HG03064 (cell line): ENCODE measurements at regions not wholly inside any gene's neighbourhood (a gene's known extent, or its start where the extent isn't known, plus 50 kb on each side); places are given as distances from the start of the nearest gene placed in this dataset.
"Not testable (repeated sequence)": the region's sequence is repeated elsewhere in the genome, so short reads cannot be mapped to it uniquely, and the experiment has no call there.

Source experiments
- ATAC-seq: cut with Tn5 transposase; IDR thresholded peaks from one replicate; pipeline ENCODE4 v1.9.1; 2021; ENCODE audit warnings: low read depth; ENCODE audit not compliant: unreplicated experiment

DNA sequence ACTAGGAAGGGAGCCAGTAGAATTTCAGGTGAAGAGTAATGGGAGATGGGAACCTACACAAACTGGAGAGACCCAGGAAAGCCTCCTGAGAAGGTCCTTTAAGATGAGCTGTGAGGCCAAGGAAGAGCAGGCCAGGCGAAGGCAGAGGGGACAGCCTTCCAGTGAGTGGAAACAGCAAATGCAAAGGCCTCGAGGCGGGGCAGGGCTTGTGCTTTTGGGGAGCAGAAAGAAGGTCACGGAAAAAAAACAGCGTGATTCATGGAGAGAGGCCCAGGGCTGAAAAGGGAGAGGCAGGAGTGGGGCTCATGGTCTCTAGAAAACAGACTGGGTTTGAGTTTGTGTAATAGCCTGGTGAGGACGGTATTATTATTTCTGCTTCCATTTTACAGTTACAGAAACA is 386.5 kb upstream of the ASIC2 start:
- no peak for ATAC-seq

DNA sequence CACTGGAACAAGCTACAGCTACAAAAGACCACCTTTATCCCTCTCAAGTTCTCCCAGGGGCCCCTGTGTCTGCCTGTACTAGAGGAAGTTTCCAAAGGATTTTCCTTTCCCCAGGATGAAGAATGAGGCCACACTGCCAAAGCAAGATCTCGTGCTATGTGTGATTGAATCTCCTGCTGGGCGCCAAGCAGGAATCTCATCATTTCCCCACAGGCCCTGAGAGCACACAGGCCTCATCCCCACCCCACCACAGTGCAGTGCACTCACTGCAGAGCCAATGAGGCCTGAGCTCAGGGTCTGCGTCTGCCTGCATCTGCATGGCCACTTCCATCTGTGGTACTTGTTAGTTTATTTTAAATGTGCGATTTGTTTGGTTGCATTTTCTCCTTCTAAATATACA is 387.4 kb upstream of the ASIC2 start:
- ATAC-seq: no peak

DNA sequence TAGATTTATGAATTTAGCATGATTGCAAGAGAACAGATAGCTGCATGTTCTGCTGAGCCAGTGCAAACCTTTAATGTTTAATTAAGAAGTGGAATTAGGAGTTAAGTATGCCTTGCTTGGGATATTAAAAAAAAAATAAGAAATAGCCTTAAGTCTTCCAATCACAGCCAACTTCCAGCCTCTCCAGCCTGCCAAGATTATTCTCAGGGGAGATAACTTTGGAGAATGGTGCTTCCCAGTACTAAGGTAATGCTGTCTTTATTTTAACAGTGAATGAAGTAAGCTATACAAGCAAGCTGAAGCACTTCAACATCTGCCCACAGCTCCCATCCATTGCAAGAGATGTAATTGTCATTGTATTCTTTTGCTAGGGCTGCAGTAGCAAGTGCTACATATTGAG is 389.5 kb upstream of the ASIC2 start:
- ATAC-seq: no peak

DNA sequence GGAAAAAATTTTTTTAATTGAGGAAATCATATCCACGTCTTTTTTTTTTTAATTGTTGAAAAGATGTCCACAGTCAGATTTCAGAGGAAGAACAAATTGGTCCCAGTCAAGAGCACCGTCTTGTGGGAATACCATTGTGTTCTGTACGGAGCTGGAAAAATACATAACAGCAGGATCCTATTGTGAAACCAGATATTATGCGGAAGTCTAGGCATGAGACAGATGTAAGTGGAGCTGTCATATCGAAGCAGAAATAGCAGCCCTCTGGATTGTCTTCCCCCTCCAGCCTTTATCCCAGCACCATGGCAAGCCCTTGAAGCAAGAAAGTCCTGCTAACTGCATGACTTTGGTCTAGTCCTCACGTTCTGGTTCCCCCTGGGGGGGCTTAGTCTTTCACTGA is 391.6 kb upstream of the ASIC2 start:
- no peak for ATAC-seq

DNA sequence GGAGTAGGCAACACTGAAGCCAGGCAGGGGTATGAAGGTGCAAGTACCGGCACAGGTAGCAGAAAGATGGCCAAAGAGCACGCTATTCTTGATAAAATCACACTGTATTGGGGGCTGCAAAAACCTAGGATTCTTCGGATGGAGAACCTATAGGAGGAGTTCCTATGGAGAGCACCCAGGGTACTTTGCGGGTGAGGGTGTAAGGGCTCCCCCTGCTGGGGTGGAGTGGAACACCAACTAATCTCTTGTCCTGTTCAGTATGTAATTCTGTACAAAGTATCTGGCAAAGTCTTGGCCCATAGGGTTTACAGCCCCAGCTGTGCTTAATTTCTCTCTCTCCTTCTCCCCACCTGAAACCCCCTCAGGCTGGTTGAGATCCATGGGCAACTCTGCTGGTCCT is 393.1 kb upstream of the ASIC2 start:
- ATAC-seq: no peak

DNA sequence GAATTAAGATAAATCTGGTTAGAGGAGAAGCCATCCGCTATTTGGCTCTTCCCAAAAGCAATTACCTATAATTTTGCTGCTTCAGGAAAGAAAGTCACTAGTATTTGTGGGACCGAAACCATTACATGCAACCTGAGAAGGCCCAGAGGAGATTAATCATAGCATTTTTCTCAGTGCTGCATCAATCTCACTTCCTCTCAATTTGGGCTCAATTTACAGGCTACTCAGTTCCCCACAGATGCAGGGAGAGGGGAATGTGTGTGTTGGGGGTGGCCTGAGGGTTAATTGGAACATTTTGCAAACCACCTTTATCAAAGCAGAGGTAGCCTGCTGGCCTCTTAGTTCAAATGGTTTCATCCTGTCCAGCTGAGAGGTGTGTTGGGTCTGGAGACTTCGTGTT is 394.7 kb upstream of the ASIC2 start:
- ATAC-seq: no peak

DNA sequence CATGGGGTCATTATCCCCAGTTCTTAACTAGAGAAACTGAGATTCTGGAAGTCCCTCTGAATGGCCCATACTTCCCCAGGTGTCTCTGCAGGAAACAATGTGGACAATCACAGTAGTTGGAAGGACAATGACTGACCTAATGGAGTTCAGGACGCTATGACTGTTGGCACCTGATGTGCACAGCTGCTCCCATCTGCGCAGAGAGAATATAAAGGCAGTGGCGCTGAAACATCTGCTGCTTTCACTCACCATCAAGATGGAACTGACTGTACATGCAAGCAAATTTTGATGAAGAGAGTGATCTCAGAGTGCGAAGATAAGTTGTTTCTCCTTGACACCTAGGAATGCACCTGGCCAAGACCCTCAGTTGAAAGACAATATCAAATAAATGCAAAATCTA is 395.7 kb upstream of the ASIC2 start:
- no peak for ATAC-seq

DNA sequence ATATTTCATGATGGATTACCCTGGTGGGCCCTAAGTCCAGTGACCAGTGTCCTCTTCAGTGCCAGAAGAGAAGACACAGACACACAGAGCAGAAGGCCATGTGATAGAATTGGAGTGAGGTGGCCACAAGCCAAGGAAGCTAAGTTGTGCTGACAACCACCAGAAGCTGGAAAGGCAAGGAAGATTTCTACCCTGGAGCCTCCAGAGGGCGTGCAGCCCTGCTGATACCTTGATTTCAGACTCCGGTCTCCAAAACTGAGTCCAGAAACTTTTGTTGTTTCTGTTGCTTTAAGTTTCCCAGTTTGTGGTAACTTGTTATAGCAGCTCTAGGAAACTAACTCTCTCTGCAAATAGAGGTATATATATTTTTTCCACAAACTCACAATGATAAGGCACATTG is 396.6 kb upstream of the ASIC2 start:
- ATAC-seq: no peak

DNA sequence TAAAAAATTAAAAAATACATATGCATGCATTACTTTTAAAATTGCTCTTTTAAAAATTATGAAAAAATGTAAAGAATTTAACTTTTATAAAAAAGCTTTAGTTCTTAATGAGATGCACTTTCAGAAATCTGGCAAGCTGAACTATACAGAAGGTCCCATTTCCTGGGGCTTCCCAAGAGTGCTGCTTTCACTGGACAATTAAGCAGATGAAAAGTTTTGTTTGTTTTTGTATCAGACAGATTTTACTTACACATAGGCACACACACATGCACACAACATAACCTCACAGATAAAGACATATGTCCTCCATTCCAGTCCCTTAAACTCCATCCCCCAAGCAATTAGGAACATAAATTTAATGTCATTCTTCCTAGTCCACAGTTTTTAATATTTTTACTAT is 402.3 kb upstream of the ASIC2 start:
- ATAC-seq: no peak

DNA sequence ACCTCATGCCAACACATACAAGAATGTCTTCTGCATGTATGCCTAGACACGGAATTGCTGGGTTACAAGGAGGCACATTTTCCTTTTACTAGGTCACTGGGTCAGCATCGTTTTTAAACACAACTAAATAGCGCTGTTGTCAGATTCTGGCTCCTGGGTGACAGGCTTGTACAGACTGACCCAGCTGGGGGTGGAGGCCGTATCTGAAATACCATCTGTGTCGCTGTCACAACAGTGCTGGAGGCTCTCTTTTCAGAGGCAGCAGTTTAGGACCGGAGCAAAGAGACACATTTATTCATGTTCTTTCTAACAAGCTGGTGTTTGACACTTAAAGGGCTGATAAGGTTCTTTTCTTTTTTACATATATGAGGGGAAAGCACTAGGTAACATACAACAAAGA is 403.0 kb upstream of the ASIC2 start:
- no peak for ATAC-seq

DNA sequence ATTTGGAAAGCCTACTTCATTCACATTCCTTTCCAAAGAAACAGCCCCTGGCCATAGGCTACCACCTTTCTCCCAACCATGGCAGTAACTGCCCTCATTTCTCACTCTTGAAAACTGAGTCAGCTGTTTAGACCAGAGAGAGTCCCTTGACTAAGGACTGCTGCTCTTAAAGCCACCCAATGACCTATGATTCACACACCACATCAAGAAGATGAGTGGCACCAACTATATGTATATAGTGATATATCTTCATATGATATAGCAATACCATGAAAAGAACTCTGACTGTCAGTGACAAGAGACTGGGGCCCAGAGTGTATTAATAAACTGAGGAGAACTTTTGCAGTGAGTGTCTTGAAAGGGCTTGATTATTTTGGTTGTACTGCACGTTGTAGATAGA is 404.5 kb upstream of the ASIC2 start:
- no peak for ATAC-seq

DNA sequence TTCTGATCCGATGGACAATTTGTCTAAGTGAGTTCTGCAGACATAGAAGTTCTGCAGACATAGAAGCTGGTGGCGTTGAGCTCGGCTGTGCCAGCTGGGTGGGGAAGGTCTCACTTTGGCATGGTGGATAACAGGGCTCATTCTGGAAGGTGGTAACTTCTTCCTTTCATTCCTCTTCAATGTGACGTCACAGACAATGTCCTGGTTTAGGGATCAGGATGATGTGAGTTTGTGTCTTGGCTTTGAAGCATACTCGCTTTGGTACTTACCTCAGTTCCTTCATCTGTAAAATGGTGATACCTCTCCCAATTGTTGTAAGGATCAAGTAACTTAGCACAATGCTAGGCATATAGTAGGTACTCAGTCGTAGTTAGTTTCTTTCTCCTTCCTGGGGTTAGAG is 408.8 kb upstream of the ASIC2 start:
- ATAC-seq: no peak

DNA sequence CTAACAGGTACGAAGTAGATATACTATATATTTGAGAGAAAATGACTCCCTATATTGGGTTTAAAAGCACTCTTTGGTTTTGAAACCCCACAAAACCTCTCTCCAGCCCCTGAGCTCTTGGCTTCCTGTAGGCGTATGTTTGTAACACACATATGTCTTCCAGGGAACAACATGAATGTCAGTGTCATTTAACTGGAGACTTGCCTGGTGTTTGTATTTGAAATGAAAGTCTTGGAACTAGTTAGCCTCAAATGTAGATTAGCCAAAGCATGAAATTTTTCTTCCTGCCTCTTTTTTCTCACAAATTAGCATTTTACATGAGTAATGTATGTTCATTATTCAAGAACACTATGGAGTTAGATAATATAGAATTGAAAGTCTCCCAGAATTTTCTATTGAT is 411.8 kb upstream of the ASIC2 start:
- ATAC-seq: no peak

DNA sequence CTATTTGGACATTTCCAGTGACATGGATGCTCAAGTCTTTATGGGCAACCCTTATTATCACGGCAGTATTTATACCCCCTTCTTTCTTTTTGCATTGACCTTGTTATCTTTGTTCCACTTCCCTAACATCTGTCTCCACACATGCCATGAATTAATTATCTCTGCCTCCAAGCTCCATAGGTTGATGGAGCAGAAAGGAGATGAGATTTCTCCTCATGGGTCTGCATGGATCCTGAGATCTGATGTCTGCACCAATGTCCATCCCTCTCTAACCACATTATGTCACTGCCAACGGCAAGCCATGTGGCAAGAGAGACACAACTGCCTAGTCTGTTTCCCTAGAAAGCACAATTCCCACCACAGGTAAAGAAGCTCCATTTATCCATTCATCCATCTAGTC is 416.8 kb upstream of the ASIC2 start:
- ATAC-seq: no peak

DNA sequence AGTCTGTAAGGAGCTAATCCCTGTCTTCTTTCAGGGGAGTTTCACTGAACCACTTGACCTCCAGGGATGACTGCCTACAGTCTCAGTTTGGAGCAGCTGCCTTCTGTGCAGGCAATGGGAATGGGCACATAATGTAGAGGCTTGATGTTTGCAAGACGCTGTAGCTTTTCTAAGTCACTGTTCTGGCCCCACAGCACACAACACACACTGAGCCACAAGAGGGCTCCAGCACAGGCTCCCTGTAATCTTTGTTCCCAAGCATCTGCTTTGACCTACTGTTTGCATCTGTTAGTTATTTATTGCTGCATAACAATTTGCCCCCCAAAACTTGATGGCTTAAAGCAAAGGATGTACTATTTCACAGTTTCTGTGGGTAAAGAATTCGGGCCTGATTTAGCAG is 419.0 kb upstream of the ASIC2 start:
- no peak for ATAC-seq

DNA sequence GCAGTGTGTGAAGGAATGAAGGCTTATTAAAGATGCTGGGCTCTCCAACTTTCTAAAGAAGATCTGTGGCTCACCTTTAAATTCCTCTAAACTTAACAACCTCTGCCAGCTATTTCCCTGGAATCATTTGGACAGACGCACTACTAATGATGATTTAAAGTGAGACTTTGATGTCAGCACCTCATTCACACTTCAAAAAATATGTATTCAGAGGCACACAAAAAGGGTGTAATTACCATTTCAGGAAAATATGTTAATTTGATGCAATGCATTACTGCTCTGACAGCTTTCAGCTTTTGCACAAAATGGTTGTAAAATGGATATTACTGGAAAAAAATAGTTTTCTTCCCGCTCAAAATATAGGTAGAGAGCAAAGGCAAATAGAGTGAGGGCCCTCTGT is 423.9 kb upstream of the ASIC2 start:
- ATAC-seq: no peak

DNA sequence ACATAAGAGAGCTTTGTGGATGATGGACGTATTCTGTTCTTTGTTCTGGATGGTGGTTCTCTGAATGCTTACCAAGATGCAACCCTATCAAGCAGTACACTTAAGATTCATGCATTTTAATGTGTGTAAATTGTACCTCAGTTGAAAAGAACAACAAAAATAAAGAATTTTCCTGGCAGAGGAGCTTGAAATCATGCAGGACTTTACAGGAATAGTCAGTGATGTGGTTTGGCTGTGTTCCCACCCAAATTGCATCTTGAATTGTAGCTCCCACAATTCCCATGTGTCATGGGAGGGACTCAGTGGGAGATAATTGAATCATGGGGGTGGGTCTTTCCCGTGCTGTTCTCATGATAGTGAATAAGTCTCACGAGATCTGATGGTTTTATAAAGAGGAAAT is 430.6 kb upstream of the ASIC2 start:
- ATAC-seq: not testable (repeated sequence)

DNA sequence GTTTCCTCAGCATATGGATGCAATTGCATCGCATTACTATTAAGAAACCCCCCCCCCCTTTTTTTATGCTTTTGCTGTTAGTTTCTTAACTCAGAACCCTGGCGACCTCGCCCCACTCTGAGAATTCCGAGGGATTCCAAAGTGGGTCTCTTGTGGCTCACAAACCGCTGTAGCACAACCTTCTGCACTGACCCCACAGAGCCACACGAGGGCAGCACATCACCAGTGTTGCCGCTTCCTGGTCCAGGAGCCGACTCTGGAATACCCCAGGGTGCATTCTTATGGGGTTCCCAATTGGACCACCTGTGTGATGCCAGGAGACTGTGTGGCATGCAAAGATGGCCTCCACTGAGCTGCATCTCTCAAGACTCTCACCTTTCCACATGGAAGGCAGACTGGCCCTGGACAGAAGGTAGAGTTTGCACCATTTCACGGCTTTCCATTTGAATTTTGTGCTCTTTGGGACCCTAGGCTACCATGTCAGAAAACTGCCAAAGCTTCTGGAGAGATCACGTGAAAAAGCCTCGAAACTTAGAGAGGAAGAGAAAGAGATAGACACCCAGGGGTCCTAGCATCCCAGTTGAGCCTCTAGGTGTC is 432.7 kb upstream of the ASIC2 start:
- ATAC-seq: no peak

DNA sequence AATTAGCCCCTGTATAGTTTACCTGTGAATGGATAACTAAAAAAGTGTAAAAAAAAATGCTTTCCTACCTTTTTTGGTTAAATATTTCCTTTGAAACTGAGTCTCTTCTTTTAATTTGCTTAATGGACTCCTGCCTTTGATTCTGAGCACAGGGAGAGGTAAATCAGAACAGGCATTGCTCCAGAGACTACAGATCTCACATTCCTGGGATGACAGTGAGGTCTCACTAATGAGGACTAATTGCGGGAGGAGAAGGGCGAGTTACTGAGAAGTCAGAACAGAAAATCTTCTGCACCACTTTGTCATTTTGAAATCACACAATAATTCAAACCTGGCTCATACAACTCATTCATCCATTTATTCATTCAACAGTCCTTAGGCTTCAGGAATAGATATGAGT is 437.0 kb upstream of the ASIC2 start:
- ATAC-seq: no peak

DNA sequence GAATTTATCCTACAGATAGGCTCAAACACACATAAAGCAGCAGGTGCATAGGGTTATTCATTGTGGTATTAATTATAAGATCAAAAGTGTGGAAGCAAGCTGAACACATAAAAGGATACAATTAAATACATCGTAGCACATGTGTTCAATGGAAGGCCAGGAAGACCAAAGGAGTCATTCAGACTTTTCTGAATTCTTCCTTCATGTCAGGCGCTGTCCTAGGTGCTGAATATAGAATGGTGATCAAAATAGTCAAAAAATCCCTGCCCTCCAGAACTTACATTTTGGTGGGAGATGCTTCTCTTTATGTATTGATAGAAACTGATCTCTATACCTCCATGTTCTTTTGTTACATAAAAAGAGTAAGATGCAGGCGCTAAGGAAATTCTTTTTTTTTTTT is 439.0 kb upstream of the ASIC2 start:
- ATAC-seq: no peak

DNA sequence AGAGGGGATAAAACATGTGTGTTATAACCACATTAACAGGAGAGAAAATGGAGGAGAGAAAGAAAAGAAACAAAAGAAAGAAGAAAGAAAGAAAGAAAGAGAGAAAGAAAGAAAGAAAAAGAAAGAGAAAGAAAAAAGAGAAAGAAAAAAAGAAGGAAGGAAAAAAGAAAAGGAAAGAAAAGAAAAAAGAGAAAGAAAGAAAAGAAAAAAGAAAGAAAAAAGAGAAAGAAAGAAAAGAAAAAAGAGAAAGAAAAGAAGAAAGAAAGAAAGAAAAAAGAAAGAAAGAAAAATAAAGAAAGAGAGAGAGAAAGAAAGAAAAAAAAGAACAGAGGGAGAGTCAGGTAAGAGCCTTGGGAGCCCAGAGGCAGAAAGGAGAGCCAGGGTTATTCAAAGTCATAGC is 446.6 kb upstream of the ASIC2 start:
- no peak for ATAC-seq

DNA sequence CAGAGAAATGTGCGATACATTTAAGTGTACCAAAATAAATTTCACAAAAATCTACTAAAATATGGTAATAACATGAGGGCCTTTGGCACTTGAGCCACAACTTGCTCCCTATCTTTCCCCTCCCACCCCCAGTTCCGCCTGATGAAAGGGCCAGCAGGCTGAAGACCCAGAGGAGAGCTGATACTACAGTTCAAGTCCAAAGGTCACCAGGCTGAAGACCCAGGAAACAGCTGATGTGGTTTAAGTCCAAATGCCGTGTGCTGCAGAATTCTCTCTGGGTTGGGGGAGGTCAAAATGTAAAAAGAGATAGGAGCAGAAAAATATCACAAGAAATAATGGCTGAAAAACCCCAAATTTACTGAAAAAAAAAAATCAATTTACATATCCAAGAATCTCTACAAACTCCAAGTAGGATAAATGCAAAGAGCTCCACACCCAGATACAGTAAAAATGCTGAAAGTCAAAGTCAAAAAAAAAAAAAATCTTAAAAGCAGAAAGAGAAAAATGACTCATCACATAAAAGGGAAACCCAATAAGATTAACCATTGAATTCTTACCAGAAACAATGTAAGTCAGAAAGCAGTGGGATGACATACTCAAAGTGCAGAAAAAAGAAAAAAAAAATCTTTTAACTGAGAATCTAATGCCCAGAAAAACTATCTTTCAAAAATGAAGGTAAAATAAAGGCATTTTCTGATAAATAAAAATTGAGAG is 452.1 kb upstream of the ASIC2 start:
- ATAC-seq: no peak

DNA sequence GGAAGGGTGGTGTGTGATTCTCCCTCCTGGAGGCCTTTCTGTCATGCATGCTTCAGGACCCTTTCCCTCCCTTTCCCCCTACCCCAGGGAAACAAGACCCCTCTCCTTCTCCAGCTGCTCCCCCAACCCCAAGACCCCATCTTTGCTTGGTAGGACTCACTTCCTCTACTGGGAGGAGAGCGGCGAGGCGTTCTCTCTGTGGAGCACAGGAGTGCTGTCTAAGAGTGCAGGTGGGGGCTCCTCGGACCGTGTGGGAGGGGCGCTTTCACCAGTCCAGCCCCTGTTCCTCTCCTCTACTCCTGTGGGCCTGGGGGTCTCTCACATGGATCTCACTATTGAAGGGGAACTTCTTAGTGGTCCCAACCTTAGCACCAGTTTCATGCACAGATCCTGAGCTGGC is 456.1 kb upstream of the ASIC2 start:
- no peak for ATAC-seq
